OCI-M1 (cell line): ENCODE measurements at regions not wholly inside any gene's neighbourhood (a gene's known extent, or its start where the extent isn't known, plus 50 kb on each side); places are given as distances from the start of the nearest gene placed in this dataset.
"Not testable (repeated sequence)": the region's sequence is repeated elsewhere in the genome, so short reads cannot be mapped to it uniquely, and the experiment has no call there.

Experiments used
- DNase-seq: peaks from one replicate; lab custom pipeline; 2025; lab: John Stamatoyannopoulos, UW

DNA sequence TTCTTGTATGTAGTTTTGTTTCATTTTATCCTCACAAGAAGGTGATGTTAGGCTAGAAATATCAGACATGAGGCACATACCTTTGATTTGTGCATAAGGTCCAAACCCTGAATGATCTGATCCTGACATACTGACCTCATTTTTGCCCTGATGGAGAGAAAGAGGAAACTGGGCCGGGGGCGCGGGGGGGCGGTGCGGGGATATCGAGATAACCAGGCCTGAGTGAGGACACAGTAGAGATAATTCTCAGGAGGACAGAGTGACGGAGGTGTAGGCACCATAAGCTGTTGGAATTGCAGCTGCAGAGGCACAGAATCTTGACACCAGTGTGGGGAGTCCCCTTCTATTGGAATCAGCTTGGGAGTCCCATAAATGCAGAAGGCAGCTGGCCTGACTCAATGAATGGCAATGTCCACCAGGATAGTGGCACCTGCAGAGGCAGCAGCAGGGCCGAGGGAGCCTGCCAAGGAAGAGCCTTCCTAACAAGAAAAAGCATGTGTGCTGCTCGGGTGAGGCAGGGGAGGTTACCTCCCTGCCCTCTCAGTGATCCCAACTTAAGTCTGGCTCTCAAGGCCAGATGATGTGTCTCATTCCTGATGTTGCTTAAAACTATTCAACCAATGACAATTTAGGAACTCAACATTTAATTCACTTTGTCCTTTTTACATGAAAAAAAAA lies 234.3 kb upstream of the MSX2 start:
- no peak for DNase-seq

DNA sequence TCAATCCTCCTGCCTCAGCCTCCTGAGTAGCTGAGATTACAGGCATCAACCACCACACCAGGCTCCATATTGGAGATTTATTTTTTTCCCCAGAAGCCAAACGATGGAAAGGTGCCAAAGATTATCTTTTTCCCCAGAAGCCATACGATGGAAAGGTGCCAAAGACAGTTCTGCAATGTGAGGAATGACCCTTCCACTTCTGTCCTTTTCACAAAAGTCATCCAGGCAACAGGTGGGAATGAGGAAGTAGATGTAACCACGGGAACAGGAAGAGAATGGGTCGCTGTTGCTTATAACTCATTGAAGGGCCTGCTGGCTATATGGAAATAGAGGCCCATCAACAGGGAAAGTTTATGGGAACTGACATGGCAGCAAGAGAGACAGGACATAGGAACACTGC lies 233.7 kb upstream of the MSX2 start:
- DNase-seq = no peak

DNA sequence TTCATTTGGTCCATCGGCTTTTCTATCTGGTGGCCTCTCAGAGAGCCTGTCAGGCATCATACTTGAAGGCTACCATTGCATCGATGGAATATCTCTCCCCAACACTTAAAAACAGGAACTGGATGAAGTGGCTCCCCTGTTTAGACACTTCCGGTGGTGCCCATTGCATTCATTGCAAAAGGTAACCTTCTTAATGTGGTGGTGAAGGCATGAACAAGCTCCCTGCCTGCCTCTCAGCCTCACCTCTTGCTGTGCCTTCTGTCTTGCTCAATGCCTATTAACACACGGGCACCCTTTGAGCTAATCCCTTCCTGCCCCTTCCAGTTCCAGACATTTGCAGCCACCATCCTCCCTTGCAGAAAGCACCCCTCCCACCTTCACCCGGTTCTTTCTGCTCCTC lies 233.1 kb upstream of the MSX2 start:
- no peak for DNase-seq

DNA sequence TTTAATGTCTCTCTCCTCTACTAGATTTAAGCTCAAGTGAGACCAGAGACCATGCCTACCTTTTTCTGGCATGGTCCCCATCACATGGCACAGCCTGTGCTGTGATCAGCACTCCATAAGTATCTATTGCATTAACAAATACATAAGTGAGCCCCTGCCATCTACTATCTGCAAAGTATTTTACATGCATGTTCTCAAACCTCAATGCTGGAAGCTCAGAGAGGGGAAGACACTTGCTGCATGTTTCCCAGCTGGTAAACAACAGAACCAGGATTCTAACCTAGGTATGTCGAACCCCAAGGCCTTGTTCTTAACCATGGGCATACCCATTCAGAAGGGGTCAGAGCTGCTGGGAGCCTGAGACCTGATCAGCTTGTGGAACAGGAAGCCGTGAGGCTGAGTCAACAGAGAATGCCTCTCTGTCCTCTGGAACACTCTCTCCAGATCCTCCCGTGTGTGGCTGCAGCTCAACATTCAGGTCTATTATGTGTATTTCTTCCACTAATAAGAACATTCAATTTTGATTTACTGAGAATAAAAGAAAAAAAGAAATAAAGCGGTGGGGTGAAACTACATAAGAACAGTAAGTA lies 232.5 kb upstream of the MSX2 start:
- no peak for DNase-seq

DNA sequence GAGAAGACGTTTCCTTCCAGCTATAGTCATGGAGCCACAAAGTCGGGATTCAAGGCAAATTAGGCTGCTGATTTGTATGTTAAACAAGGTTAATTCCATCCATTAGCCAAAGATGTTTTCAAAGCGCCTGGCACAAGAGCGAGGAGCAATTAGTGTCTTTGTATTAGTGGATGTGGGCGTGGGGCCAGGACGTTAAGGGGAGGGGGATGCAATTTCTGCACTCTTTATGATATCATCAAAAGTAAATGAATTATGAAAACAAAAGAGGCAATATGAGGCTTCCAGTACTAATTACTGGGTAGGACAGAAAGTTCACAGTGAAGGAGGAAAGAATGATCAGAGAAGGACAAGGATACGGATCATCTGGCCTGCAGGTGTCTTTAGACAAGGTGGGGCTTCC lies 230.9 kb upstream of the MSX2 start:
- no peak for DNase-seq

DNA sequence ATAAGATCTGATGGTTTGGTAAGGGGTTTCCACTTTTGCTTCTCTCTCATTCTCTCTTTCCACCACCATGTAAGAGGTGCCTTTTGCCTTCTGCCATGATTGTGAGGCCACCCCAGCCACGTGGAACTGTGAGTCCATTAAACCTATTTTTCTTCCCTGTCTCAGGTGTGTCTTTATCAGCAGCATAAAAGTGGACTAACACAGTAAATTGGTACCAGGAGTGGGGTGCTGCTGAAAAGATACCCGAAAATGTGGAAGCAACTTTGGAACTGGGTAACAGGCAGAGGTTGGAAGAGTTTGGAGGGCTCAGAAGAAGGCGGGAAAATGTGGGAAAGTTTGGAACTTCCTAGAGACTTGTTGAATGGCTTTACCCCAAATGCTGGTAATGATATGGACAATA lies 226.4 kb upstream of the MSX2 start:
- not testable (repeated sequence) for DNase-seq

DNA sequence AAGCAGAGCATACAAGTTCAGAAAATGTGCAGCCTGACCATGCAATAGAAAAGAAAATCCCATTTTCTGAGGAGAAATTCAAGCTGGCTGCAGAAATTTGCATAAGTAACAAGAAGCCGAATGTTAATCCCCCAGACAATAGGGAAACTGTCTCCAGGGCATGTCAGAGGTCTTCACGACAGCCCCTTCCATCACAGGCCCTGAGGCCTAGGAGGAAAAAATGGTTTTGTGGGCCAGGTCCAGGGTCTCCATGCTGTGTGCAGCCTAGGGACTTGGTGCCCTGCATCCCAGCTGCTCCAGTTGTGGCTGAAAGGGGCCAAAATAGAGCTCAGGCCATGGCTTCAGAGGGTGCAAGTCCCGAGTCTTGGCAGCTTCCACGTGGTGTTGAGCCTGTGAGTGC lies 225.8 kb upstream of the MSX2 start:
- not testable (repeated sequence) for DNase-seq

DNA sequence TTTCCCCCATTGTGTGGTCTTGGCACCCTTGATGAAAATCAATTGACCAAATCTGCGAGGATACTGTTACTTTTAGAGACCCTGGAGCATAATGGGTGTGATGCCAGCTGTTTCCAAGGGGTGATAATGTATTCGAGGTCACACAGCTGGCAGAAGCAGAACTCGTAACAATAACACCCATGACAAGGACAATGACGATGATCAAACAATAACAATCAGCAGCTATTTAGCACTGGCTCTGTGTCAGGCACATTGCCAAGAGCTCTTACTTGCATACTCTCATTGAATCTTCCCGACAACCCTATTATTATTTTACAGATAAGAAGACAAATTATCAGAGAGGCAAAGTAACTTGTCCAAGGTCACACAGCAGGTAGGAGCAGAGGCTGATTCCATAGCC lies 223.7 kb upstream of the MSX2 start:
- no peak for DNase-seq

DNA sequence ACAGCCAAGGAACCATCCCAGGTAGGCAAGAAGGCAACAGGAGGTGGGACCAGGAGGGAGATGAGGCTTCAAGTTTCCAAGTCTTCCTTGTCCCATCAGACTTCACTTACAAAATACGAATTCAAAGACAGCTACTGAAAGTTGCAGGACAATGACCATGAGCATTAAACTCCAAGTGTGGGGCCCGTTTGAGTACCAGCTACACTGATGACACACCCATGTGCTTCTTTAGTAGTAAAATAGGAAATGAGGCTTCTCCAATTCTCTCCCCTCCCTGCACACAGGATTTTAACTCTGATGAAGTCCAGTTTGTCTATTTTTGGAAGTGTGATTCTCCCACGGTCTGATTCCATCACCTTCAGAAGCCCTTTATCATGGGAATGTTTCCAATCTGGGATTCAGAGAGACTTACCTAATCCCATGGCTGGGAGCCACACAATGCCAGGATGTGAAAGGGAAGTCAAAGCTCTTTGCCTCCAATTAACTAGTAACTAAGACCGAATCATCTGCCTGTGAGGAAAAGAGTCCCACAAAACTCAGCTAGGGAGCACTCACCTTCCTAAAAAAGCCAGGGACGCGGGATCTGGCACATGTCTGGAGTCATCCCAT lies 222.8 kb upstream of the MSX2 start:
- DNase-seq = no peak

DNA sequence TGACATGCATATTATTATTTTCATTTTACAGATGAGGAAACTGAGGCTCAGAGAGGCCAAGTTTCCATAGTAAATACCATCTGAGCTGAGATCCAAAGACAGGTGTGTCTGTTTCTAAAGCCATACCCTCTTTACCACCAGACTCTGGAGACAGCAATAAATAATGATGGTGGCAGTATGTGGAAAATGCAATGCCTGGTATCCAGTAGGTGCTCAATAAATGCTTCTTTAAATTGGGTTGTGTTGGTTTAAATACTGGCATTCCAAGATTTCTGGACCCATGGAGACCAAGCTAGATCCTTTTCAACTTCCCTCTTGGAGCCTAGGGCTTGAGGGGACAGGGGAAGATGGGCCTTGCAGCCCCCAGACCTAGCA lies 221.3 kb upstream of the MSX2 start:
- DNase-seq = no peak

DNA sequence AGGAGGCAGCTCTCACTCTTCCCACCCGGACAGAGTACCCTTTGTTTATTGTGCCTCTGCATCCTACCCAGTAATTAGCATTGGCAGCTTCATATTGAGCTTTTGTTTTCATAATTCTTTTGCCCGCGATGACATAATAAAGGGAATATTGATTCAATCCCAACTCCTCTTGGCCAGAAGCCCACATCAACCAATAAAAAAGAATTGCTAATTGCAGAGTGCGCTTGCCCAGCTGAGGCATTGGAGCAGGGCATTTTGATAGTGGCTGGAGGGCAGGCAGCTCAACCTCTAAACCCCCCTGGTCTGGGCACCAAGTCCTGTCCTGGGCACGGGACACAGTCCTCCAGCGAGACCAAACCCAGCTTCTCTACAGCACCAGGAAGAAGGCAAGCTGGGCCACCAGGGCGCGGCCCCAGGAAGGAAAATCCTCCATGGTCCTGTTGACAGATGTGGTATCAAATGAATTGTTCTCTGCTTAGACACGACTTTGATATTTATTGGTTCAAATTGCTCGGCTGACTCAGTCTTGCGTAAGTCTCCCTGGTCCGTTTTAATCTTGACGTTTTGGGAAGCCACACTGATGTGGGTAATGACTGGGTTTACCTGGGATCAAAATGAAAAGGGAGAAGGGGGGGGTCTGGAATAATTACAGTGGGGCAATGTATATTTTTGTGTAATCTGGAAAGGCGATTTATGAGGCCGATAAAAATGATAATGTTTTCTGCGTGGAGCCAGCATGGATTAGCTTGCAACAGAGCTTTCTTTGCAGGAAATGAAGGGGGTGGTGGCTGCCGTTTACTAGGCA lies 220.7 kb upstream of the MSX2 start:
- no peak for DNase-seq

DNA sequence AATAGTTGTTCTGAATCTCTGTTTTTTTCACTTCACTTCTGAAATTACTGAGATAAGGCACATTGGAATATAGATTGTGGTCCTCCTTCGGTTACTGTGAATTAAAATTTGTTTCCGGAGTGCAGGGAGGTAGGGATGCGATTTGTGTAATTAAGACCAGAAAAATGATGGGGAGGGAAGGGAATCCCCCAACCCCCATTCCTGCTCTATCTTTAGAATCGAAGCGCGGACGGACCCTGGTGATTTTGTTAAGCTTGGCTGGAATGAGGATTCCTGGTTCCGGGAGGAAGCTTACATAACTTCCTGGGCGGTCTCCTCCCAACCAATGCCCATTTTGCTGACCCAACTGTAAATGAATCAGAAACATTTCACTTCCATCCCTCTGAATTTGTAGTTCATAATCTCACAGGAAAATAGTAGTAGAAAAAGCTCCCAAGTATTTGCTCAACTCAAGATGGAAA lies 220.1 kb upstream of the MSX2 start:
- DNase-seq = no peak

DNA sequence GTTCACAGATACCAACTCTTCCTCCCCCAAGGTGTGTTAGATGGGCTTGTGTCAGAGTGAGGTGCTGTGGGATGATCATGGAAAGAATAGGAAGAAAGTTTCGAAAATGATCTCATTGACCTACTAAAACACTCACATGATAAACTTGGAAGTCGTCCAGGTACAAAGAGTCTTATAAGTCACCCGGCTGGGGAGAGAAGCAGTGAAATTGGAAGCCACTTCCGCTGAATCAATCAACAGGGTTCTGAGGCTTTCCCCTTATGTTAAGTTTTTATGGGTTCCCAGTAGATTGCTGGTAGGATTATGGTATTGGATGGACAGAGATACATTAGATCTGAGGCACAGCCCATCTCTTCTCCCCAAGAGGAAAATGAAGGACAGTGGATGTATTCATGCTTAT lies 218.8 kb upstream of the MSX2 start:
- DNase-seq = no peak

DNA sequence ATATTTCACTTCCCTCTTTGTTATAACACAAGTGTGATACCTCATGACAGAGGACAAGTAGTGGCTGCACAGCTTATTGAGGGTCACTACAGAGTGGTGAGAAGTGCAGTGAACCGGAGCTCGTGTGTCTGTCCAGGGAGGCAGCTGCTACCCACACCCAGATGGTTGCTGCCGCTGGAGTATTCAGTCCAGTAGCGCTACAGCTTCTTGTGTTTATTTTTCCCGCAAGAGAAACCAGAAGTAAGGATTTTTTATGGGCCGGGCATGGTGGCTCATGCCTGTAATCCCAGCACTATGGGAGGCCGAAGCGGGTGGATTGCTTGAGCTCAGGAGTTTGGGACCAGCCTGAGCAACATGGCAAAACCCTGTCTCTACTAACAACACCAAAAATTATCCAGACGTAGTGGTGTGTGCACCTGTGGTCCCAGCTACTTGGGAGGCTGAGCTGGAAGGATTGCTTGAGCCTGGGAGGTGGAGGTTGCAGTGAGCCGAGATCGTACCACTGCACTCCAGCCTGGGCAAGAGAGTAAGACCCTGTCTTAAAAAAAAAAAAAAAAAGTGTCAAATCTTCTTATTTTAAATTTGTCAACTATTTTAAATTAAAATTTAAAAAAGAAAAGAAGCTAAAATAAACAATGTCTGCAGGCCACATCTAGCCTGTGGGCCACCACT lies 213.5 kb upstream of the MSX2 start:
- not testable (repeated sequence) for DNase-seq

DNA sequence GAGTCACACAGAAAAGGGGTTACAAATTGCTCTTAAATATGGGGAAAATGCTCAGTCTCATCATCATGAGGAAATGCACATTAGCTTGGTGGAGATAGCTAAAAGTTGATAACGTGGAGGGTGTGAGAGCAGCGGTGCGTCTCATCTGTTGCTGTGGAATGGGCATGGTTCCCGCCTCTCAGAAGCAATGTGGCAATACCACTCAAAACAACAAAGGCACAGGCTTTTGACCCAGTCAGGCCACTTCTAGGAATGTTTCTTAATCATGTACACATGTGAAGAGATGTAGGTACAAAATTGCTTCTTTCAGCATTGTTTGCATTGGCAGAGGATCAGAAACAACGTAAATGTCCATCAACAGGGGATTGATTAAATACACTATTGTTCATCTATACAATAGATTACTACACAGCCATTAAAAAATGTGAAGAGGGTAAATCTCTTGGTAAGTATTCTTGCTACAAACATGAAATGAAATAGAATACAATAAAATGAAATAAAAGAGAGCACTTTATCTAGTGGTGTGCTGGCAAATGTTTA lies 212.6 kb upstream of the MSX2 start:
- DNase-seq = no peak

DNA sequence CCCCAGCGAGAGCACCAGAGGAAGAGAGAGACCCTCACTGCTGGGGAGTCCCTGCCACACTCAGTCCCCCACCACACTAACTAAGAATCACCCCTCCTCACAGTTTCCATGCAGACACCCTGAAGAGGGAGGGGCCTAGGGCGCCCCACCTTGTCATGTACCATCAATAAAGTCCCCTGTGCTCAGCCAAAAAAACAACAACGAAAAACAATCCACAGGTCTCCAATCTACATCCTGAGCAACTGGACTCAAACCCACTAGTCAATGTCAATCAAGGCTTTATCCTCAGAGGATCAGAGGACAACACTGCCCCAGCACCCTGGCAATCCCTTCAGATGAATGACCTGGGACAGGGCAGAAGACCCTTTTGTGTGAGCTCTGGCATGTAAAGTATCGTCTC lies 210.1 kb upstream of the MSX2 start:
- DNase-seq = no peak

DNA sequence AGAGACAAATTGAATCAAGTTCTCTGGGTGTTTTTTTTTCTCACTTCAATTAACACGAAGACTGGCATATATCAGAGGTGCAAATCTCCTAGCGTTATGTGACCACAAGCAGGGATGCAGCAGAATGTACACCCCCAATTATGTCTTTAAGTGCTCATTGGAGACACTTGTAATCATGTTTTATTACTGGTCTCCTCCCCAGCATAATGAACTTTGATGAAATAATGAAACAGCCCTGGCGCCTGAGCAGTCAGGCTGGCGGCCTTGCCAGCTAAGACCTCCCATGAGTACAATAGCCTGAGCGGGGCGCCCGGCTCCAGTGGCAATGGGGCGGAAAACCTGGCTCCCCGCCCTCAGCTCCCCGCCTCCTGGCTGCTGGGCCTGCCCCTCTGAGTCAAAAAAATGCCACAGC lies 209.4 kb upstream of the MSX2 start:
- DNase-seq = no peak

DNA sequence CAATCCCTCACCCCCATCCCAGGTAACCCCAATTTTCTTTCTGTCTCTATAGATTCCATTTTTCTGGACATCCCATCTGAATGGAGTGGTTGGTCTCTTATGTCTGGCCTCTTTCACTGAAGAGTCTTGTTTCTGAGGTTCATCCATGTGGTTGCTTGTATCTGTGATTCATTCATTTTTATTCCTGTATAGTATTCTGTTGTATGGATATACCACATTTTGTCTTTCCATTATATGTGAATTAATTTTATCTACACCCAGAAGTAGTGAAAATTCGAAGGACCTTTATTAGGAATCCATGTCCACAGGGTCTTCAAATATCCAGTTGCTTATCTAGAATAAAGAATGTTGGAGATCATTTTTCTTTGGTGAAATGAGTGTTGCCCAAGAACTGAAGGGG lies 207.6 kb upstream of the MSX2 start:
- no peak for DNase-seq

DNA sequence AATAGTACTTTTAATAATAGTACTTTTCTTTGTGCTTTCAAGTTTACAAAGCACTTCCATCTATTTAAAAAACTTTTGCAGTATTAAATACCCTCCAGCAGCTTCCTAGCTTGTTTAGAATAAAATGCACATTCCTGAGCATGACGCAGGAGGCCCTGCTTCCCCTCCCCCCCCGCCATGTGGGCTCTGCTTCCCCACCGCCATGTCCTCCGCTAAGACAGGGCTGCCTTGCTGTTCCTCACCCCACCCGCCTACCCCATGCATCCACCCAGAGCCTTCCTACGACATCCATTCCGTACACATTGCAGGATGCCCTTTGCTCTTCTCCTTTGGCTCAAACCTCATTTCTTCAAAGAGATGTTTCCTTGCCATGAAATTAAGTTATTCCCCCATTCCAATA lies 205.9 kb upstream of the MSX2 start:
- no peak for DNase-seq

DNA sequence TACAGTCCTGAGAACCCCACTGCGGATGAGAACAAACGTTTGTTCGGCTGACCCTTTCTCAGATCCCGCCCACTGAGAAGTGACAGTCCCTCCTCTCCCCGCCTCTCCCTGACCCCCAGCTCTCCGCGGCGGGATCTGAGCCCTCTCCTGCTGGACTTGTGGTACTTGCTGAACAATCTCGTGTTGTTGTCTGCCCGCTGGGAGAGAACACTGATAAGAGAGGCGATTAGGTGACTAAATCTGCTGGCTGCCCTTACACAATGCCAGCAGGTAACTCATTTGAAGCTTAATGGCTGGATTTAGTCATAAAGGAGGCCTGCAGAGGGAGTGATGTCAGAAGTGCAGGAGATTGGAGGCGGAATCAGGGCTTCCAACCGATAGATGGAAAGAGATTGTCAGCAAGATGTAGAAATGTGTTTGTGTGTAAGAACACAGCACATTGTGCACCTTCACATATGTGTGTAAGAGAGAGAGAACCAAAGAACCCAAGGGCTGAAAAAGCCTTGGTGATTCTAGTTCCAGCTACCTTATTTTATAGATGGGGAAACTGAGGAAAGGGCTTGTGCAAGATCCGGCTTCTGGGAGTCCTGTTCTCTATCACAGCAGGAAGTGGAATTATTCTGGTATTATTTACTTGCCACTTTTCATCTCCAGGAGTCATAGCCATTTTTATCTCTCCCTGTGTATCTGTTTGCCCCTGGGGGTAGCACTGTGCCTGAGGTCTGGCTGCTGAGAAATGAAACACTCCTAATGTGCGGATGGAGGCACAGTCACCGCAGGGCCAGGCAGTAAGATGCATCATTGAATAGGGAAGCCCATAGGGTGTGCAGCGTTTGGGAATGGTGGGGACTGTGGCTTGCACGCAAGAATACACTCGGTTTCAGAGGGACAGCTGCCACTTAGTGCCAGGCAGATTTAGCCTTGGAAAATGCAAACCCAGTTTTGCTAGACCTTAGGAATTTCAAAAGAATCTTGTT lies 203.7 kb upstream of the MSX2 start:
- no peak for DNase-seq

DNA sequence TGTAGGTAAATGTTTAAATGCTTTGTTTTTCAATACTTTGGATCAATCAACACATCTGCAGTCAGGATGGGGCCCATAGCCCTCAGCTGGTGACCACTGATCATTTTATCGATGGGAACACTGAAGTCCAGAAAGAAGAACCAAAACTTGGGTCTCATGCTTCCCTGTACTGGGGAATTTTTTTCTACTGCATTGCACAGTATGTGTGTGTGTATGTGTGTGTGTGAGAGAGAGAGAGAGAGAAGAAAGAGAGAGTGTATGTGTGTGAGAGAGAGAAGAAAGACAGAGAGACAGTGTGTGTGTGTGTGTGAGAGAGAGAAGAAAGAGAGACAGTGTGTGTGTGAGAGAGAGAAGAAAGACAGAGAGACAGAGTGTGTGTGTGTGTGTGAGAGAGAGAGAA lies 202.9 kb upstream of the MSX2 start:
- DNase-seq = no peak
